H9 (cell line): ENCODE measurements at regions not wholly inside any gene's neighbourhood (a gene's known extent, or its start where the extent isn't known, plus 50 kb on each side); places are given as distances from the start of the nearest gene placed in this dataset.
A peak's percentile ranks its signal among the peaks of the same experiment; 100 is the strongest.

Experiments used
- DNase-seq: peaks from one replicate; pipeline ENCODE4 v3.0.0-alpha.2; 2017
- H2AFZ ChIP-seq: one replicate; pipeline ENCODE4 v1.6.1; 2013; ENCODE audit warnings: mild to moderate bottlenecking, low read length, control low read depth, moderate library complexity
- H2AK5ac ChIP-seq: 2 replicates; pipeline ENCODE4 v1.6.1; 2013; ENCODE audit warnings: low read length, control low read depth, mixed read lengths; ENCODE audit not compliant: insufficient read length
- H2BK120ac ChIP-seq: one replicate; pipeline ENCODE4 v1.6.1; 2013; ENCODE audit warnings: low read depth, mild to moderate bottlenecking, low read length, control low read depth, inconsistent platforms; ENCODE audit not compliant: poor library complexity, severe bottlenecking
- H2BK12ac ChIP-seq: 2 replicates; pipeline ENCODE4 v1.6.1; 2013; ENCODE audit warnings: low read length, control low read depth, mixed read lengths, low read depth; ENCODE audit not compliant: insufficient read length
- H2BK15ac ChIP-seq: 2 replicates; pipeline ENCODE4 v1.6.1; 2013; ENCODE audit warnings: low read depth, low read length, control low read depth
- H2BK20ac ChIP-seq: one replicate; pipeline ENCODE4 v1.6.1; 2013; ENCODE audit warnings: low read depth, mild to moderate bottlenecking, low read length, control low read depth, inconsistent platforms; ENCODE audit not compliant: poor library complexity, severe bottlenecking
- H2BK5ac ChIP-seq: 2 replicates; pipeline ENCODE4 v1.6.1; 2013; ENCODE audit warnings: low read length, control low read depth, mixed read lengths; ENCODE audit not compliant: insufficient read length
- H3K14ac ChIP-seq: 2 replicates; pipeline ENCODE4 v1.6.1; 2013; ENCODE audit warnings: low read length, control low read depth; ENCODE audit not compliant: insufficient read depth
- H3K18ac ChIP-seq: 2 replicates; pipeline ENCODE4 v1.6.1; 2013; ENCODE audit warnings: low read depth, mild to moderate bottlenecking, mixed read lengths, low read length, control low read depth; ENCODE audit not compliant: insufficient read length
- H3K23ac ChIP-seq: 2 replicates; pipeline ENCODE4 v1.6.1; 2013; ENCODE audit warnings: low read length, control low read depth, mixed read lengths, low read depth; ENCODE audit not compliant: insufficient read length
- H3K23me2 ChIP-seq: 2 replicates; pipeline ENCODE4 v1.6.1; 2013; ENCODE audit warnings: low read depth, mild to moderate bottlenecking, mixed read lengths, low read length, control low read depth; ENCODE audit not compliant: insufficient read length, poor library complexity, severe bottlenecking
- H3K27ac ChIP-seq: 2 replicates; pipeline ENCODE4 v1.5.1; 2013; ENCODE audit warnings: low read length, control low read depth, mixed read lengths, low read depth; ENCODE audit not compliant: insufficient read length
- H3K27me3 ChIP-seq: 2 replicates; pipeline ENCODE4 v1.6.1; 2013; ENCODE audit warnings: low read length, control low read depth, inconsistent platforms; ENCODE audit not compliant: insufficient read depth
- H3K4ac ChIP-seq: 2 replicates; pipeline ENCODE4 v1.6.1; 2013; ENCODE audit warnings: low read depth, mild to moderate bottlenecking, control low read depth, inconsistent platforms, low read length, moderate library complexity
- H3K4me1 ChIP-seq: 2 replicates; pipeline ENCODE4 v1.6.1; 2013; ENCODE audit warnings: low read length, control low read depth, inconsistent platforms; ENCODE audit not compliant: insufficient read depth
- H3K4me2 ChIP-seq: 2 replicates; pipeline ENCODE4 v1.6.1; 2013; ENCODE audit warnings: low read length, control low read depth, mixed read lengths; ENCODE audit not compliant: insufficient read length, insufficient read depth
- H3K56ac ChIP-seq: 2 replicates; pipeline ENCODE4 v1.6.1; 2013; ENCODE audit warnings: low read depth, mild to moderate bottlenecking, mixed read lengths, low read length, control low read depth; ENCODE audit not compliant: insufficient read length
- H3K79me1 ChIP-seq: 2 replicates; pipeline ENCODE4 v1.6.1; 2013; ENCODE audit warnings: low read depth, mild to moderate bottlenecking, moderate library complexity, low read length, control low read depth, inconsistent platforms; ENCODE audit not compliant: insufficient read depth, poor library complexity, severe bottlenecking
- H3K79me2 ChIP-seq: 2 replicates; pipeline ENCODE4 v1.6.1; 2013; ENCODE audit warnings: low read length, control low read depth, inconsistent platforms; ENCODE audit not compliant: insufficient read depth
- H3K9ac ChIP-seq: 2 replicates; pipeline ENCODE4 v1.6.1; 2013; ENCODE audit warnings: low read length, control low read depth, mixed read lengths; ENCODE audit not compliant: insufficient read length; ENCODE audit errors: extremely low read depth
- H3K9me3 ChIP-seq: one replicate; pipeline ENCODE4 v1.6.1; 2013; ENCODE audit warnings: low read depth, low read length, inconsistent platforms; ENCODE audit not compliant: control insufficient read depth
- H3T11ph ChIP-seq: one replicate; pipeline ENCODE4 v1.6.1; 2013; ENCODE audit warnings: mild to moderate bottlenecking, low read length, control low read depth, inconsistent platforms
- H4K20me1 ChIP-seq: one replicate; pipeline ENCODE4 v1.6.1; 2013; ENCODE audit not compliant: control insufficient read depth, insufficient read length, insufficient read depth
- H4K5ac ChIP-seq: 2 replicates; pipeline ENCODE4 v1.6.1; 2013; ENCODE audit warnings: low read depth, mild to moderate bottlenecking, mixed read lengths, low read length, control low read depth; ENCODE audit not compliant: insufficient read length
- H4K8ac ChIP-seq: replicated peaks from 2 replicates; pipeline ENCODE4 v1.6.1; 2013; ENCODE audit warnings: low read length, control low read depth, mixed read lengths, low read depth; ENCODE audit not compliant: insufficient read length
- H4K91ac ChIP-seq: 2 replicates; pipeline ENCODE4 v1.6.1; 2013; ENCODE audit warnings: low read depth, mild to moderate bottlenecking, moderate library complexity, mixed read lengths, low read length, control low read depth; ENCODE audit not compliant: insufficient read length
- H3K27ac Mint-ChIP-seq, 3 experiments: 2 replicates in 2 of 3; 3 replicates in 1 of 3; pipeline ENCODE4 v1.8.0; 2020 to 2021; ENCODE audit warnings: mixed read lengths in 3 of 3, mild to moderate bottlenecking in 1 of 3, moderate library complexity in 1 of 3
- H3K27me3 Mint-ChIP-seq: 2 replicates; pipeline ENCODE4 v1.8.0; 2021; ENCODE audit warnings: low read depth, mild to moderate bottlenecking, moderate library complexity, mixed read lengths
- H3K36me3 Mint-ChIP-seq, 3 experiments: 2 replicates in 2 of 3; 3 replicates in 1 of 3; pipeline ENCODE4 v1.8.0; 2020 to 2021; ENCODE audit warnings: low read depth in 3 of 3, mixed read lengths in 3 of 3; ENCODE audit not compliant: insufficient read depth in 1 of 3
- H3K4me1 Mint-ChIP-seq, 2 experiments: 2 replicates each; pipeline ENCODE4 v1.8.0; 2020; ENCODE audit warnings: mixed read lengths in 2 of 2
- H3K4me3 Mint-ChIP-seq, 2 experiments: 2 replicates in 1 of 2; 3 replicates in 1 of 2; pipeline ENCODE4 v1.8.0; 2020 to 2021; ENCODE audit warnings: mild to moderate bottlenecking in 2 of 2, mixed read lengths in 2 of 2, moderate library complexity in 1 of 2
- H3K9me3 Mint-ChIP-seq, 2 experiments: 2 replicates in 1 of 2; 3 replicates in 1 of 2; pipeline ENCODE4 v1.8.0; 2020; ENCODE audit warnings: mild to moderate bottlenecking in 2 of 2, mixed read lengths in 2 of 2, moderate library complexity in 1 of 2
- CTCF ChIP-seq: fragments of 200-600 bp; sonication (generic); conservative IDR thresholded peaks from 3 replicates; pipeline ENCODE4 v1.8.0; 2021; ENCODE audit warnings: antibody characterized with exemption, mild to moderate bottlenecking
- WGBS: extraction: QIAGEN DNeasy Blood & Tissue Kit; methylation state at CpG from one replicate; pipeline ENCODE4 v1.1.7; 2013; ENCODE audit warnings: missing lambda C conversion rate, low lambda C conversion rate, mixed read lengths; ENCODE audit not compliant: insufficient read length; ENCODE audit errors: extremely low coverage; 5-methylcytosine and 5-hydroxymethylcytosine counted together

DNA sequence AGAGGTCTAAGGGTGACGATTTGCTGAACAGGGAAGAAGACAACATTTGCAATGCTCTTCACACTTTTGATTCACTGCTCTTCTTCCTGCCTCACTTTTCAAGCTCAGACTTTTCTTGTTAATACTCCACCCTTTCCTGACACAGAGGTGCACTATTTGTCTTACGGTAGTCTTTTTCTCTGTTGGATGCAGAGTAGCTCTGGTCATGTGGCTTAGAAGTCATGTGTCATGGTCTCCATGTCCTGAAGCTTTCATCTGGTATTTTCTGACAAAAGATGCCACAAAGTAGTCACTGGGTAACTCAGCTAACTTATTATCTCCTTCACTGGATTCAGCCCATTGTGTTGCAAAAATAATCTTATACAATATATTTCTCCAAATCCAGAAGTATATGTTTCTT is 149.1 kb downstream of the TFEC start:
- H2BK12ac ChIP-seq: no peak overlapping the region
- no peak overlapping the region for H3K56ac ChIP-seq
- TF ChIP-seq CTCF: no peak
- H3K23ac ChIP-seq: no peak overlapping the region
- no peak overlapping the region for H3K4me3 Mint-ChIP-seq
- no peak for DNase-seq
- H3K9ac ChIP-seq: no peak overlapping the region
- H3K27ac ChIP-seq: no peak overlapping the region
- H2AFZ ChIP-seq: peak overlapping the region; percentile 91
- no peak overlapping the region for H3K4ac ChIP-seq
- no peak overlapping the region for H4K91ac ChIP-seq
- no peak overlapping the region for H3K14ac ChIP-seq
- H3K4me1 ChIP-seq: no peaks in the 10 kb centered on the region; the same call in 1 of the 2 replicates
- no peak overlapping the region for H4K5ac ChIP-seq
- H3K27me3 Mint-ChIP-seq: no peaks in the 10 kb centered on the region
- no peaks in the 10 kb centered on the region for H3K9me3 Mint-ChIP-seq
- no peak overlapping the region for H2AK5ac ChIP-seq
- no peak overlapping the region for H2BK120ac ChIP-seq
- peaks cover 0 to 2% of the 10 kb centered on the region in 2 experiments; a peak in 1 of 4 replicates for H3K4me1 Mint-ChIP-seq
- H4K8ac ChIP-seq: no peak overlapping the region
- H2BK5ac ChIP-seq: no peak overlapping the region
- no CpG with 5 or more reads among the region's 2 CpGs for WGBS
- no peaks in the 10 kb centered on the region for H4K20me1 ChIP-seq
- H3K27ac Mint-ChIP-seq: peak overlapping the region in 1 of 3 experiments; percentile 91; a peak in 2 of 7 replicates
- no peaks in the 10 kb centered on the region for H3K23me2 ChIP-seq
- H3K36me3 Mint-ChIP-seq: no peaks in the 10 kb centered on the region
- H3K79me2 ChIP-seq: no peaks in the 10 kb centered on the region
- no peaks in the 10 kb centered on the region for H3K9me3 ChIP-seq
- H3K18ac ChIP-seq: no peak overlapping the region
- H2BK15ac ChIP-seq: no peak overlapping the region
- no peaks in the 10 kb centered on the region for H3K79me1 ChIP-seq
- H3T11ph ChIP-seq: no peak overlapping the region
- no peak overlapping the region for H3K4me2 ChIP-seq
- H2BK20ac ChIP-seq: no peak overlapping the region
- H3K27me3 ChIP-seq: no peaks in the 10 kb centered on the region
